Left ventricle myocardium inferior (tissue), 1 donor: ENCODE measurements at regions not wholly inside any gene's neighbourhood (a gene's known extent, or its start where the extent isn't known, plus 50 kb on each side); places are given as distances from the start of the nearest gene placed in this dataset.

ENCODE experiments used
- DNase-seq: peaks from one replicate; pipeline ENCODE4 v3.0.0-alpha.2; 2020
- H3K27ac ChIP-seq: fragments of 200-600 bp; replicated peaks from 2 replicates; pipeline ENCODE4 v1.8.0; 2021
- H3K27me3 ChIP-seq: fragments of 200-600 bp; 2 replicates; pipeline ENCODE4 v1.8.0; 2021; ENCODE audit warnings: low read depth
- H3K36me3 ChIP-seq: fragments of 200-600 bp; 2 replicates; pipeline ENCODE4 v1.8.0; 2021
- H3K4me1 ChIP-seq: fragments of 200-600 bp; 2 replicates; pipeline ENCODE4 v1.8.0; 2021
- H3K4me3 ChIP-seq: fragments of 200-600 bp; 2 replicates; pipeline ENCODE4 v1.8.0; 2021; ENCODE audit warnings: mild to moderate bottlenecking, moderate library complexity
- H3K9me3 ChIP-seq: fragments of 200-600 bp; replicated peaks from 2 replicates; pipeline ENCODE4 v1.8.0; 2021
- CTCF ChIP-seq: fragments of 200-600 bp; IDR thresholded peaks from 2 replicates; pipeline ENCODE4 v1.8.0; 2021; ENCODE audit warnings: antibody characterized with exemption, mild to moderate bottlenecking, borderline replicate concordance
- intact Hi-C: fragments of 100-400 bp; cut with micrococcal nuclease; formaldehyde crosslinking; loops from one replicate; pipeline ENCODE4 v1.11.0; 2022
- donor health status: DM: no; HTN: yes; CAD: no; lungs with severe emphysema.

DNA sequence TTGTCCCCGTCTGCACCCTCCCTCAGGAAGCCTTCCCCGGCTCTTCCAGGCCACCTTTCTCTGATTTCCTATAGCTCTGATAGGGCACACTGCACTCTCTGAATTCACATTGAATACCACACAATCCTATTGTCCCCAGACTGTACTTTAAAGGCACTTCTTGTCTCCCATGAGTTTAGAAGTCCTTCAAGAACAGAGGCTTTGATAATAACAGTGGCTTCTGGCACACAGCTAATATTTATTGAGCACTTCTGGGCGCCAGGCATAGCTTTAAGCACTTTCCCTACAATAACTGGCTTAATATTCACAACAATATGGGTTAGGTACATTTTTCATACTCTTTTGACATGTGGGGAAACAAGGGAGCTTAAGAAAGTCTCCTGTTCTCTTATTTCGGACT is 169.7 kb upstream of the IRX6 start:
- intact Hi-C loops = no loop called here
- H3K4me1 ChIP-seq = no peaks in the 10 kb centered on the region
- no peak for DNase-seq
- H3K27ac ChIP-seq = no peak overlapping the region
- no peaks in the 10 kb centered on the region for H3K36me3 ChIP-seq
- TF ChIP-seq CTCF = no peak
- peaks cover 42% of the 10 kb centered on the region for H3K27me3 ChIP-seq
- no peak overlapping the region for H3K4me3 ChIP-seq
- H3K9me3 ChIP-seq = no peaks in the 10 kb centered on the region

GRCh38 chr16:55154956-55155355 is 169.0 kb upstream of the IRX6 start:
- no peak overlapping the region for H3K4me3 ChIP-seq
- H3K9me3 ChIP-seq = no peaks in the 10 kb centered on the region
- no peaks in the 10 kb centered on the region for H3K4me1 ChIP-seq
- DNase-seq = no peak
- H3K27ac ChIP-seq = no peak overlapping the region
- peaks cover 42% of the 10 kb centered on the region for H3K27me3 ChIP-seq
- no peaks in the 10 kb centered on the region for H3K36me3 ChIP-seq
- intact Hi-C loops = no loop called here
- TF ChIP-seq CTCF = no peak

DNA sequence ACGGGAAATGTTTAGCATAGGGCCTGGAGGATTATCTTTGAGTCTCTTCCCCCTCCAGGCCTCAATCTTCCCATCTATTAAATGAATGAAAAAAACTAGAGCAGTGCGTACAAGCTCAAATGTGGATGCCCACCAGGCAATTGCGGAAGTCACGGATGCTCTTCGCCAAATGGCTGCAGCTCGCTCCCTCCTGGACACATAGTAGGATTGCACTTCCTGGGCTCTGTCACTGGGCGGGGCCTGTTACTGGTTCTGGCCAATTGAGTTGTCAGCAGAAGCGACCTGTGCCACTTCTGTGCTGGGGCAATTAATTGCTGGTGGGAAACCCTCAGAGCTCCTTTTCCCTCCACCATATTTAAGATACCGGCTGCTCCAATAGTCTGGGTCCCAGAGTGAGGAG is 168.2 kb upstream of the IRX6 start:
- TF ChIP-seq CTCF = no peak
- intact Hi-C loops = no loop called here
- Histone ChIP-seq H3K9me3 (no peaks in the 10 kb centered on the region), H3K4me1 (no peaks in the 10 kb centered on the region), H3K4me3 (no peak overlapping the region), H3K36me3 (no peaks in the 10 kb centered on the region), H3K27me3 (peaks cover 36% of the 10 kb centered on the region), H3K27ac (no peak overlapping the region)
- no peak for DNase-seq

GRCh38 chr16:55169780-55170179 is 154.2 kb upstream of the IRX6 start:
- TF ChIP-seq CTCF = no peak
- Histone ChIP-seq H3K27me3 (no peaks in the 10 kb centered on the region), H3K36me3 (no peaks in the 10 kb centered on the region), H3K4me3 (no peak overlapping the region), H3K9me3 (no peaks in the 10 kb centered on the region), H3K4me1 (no peaks in the 10 kb centered on the region), H3K27ac (no peak overlapping the region)
- DNase-seq = no peak
- intact Hi-C loops = no loop called here

GRCh38 chr16:55171241-55171640 is 152.8 kb upstream of the IRX6 start:
- no peaks in the 10 kb centered on the region for H3K4me1 ChIP-seq
- no peak for DNase-seq
- no peaks in the 10 kb centered on the region for H3K36me3 ChIP-seq
- H3K9me3 ChIP-seq = no peaks in the 10 kb centered on the region
- intact Hi-C loops = no loop called here
- H3K4me3 ChIP-seq = no peak overlapping the region
- no peak for TF ChIP-seq CTCF
- no peaks in the 10 kb centered on the region for H3K27me3 ChIP-seq
- no peak overlapping the region for H3K27ac ChIP-seq

GRCh38 chr16:55175389-55175788 is 148.6 kb upstream of the IRX6 start:
- no peak overlapping the region for H3K4me3 ChIP-seq
- no peaks in the 10 kb centered on the region for H3K4me1 ChIP-seq
- H3K9me3 ChIP-seq = peaks cover 12% of the 10 kb centered on the region
- TF ChIP-seq CTCF = no peak
- H3K27ac ChIP-seq = no peak overlapping the region
- no peaks in the 10 kb centered on the region for H3K36me3 ChIP-seq
- no peaks in the 10 kb centered on the region for H3K27me3 ChIP-seq
- no peak for DNase-seq
- intact Hi-C loops = no loop called here
